HEK293 (cell line): ENCODE measurements at regions not wholly inside any gene's neighbourhood (a gene's known extent, or its start where the extent isn't known, plus 50 kb on each side); places are given as distances from the start of the nearest gene placed in this dataset.

Source experiments
- CTCF ChIA-PET: fragments of 350-600 bp; formaldehyde crosslinking; extraction: SDS; loops from one replicate; lab custom pipeline; 2021; ENCODE audit warnings: antibody characterized with exemption; lab: Yijun Ruan, JAX
- POLR2A ChIA-PET: fragments of 300-600 bp; formaldehyde crosslinking; extraction: SDS; loops from one replicate; lab custom pipeline; 2020; ENCODE audit warnings: antibody characterized with exemption, inconsistent platforms; lab: Yijun Ruan, JAX
- H3K27ac ChIP-seq: fragments of 200-500 bp; sonication (Bioruptor generic); 2 replicates; pipeline ENCODE4 v1.5.1; 2014; ENCODE audit warnings: low read depth, low read length, control low read depth, inconsistent platforms; ENCODE audit errors: extremely low read depth
- H3K36me3 ChIP-seq, 2 experiments: fragments of 200-500 bp in 1 of 2; sonication (Bioruptor generic) in 1 of 2; 1 replicate in 1 of 2; 2 replicates in 1 of 2; pipeline ENCODE4 v1.5.1; 2014 to 2017; ENCODE audit warnings: inconsistent platforms in 2 of 2, low read length in 2 of 2; ENCODE audit not compliant: control insufficient read depth in 2 of 2, insufficient read depth in 1 of 2
- H3K4me1 ChIP-seq: fragments of 200-500 bp; sonication (Bioruptor generic); 2 replicates; pipeline ENCODE4 v1.5.1; 2014; ENCODE audit warnings: mild to moderate bottlenecking, low read length, inconsistent platforms; ENCODE audit not compliant: control insufficient read depth, insufficient read depth
- H3K4me3 ChIP-seq: 2 replicates; pipeline ENCODE4 v1.5.1; 2011; ENCODE audit warnings: low read depth, mild to moderate bottlenecking, control low read depth, low read length, moderate library complexity
- H3K9me3 ChIP-seq: fragments of 200-500 bp; sonication (Bioruptor generic); 2 replicates; pipeline ENCODE4 v1.5.1; 2014; ENCODE audit warnings: low read depth, low read length, inconsistent platforms; ENCODE audit not compliant: control insufficient read depth, insufficient read depth
- GLI2 ChIP-seq: fragments of 450-650 bp; formaldehyde crosslinking; IDR thresholded peaks from 2 replicates; pipeline ENCODE4; 2017; ENCODE audit warnings: missing biosample characterization, missing genetic modification characterization, low read depth, borderline replicate concordance
- ZBTB26 ChIP-seq: fragments of 450-650 bp; formaldehyde crosslinking; optimal IDR thresholded peaks from 2 replicates; pipeline ENCODE3; 2016; ENCODE audit warnings: missing biosample characterization, mild to moderate bottlenecking, missing genetic modification characterization
- ZBTB49 ChIP-seq: fragments of 450-650 bp; formaldehyde crosslinking; IDR thresholded peaks from 2 replicates; pipeline ENCODE4 v1.5.1; 2016; ENCODE audit warnings: missing biosample characterization, missing genetic modification characterization, low read depth
- ZEB2 ChIP-seq: fragments of 450-650 bp; formaldehyde crosslinking; IDR thresholded peaks from 2 replicates; pipeline ENCODE4 v1.5.1; 2016; ENCODE audit warnings: missing biosample characterization, missing genetic modification characterization
- ZNF133 ChIP-seq: fragments of 450-650 bp; formaldehyde crosslinking; IDR thresholded peaks from 2 replicates; pipeline ENCODE4 v1.5.1; 2016; ENCODE audit warnings: missing biosample characterization, missing genetic modification characterization
- ZNF169 ChIP-seq: fragments of 450-650 bp; formaldehyde crosslinking; IDR thresholded peaks from 2 replicates; pipeline ENCODE4 v1.5.1; 2016; ENCODE audit warnings: missing biosample characterization, missing genetic modification characterization
- ZNF174 ChIP-seq: fragments of 450-650 bp; formaldehyde crosslinking; IDR thresholded peaks from 2 replicates; pipeline ENCODE4 v1.5.0; 2017; ENCODE audit warnings: missing biosample characterization, mild to moderate bottlenecking, missing genetic modification characterization
- ZNF184 ChIP-seq: fragments of 450-650 bp; IDR thresholded peaks from 2 replicates; pipeline ENCODE4 v1.5.1; 2018; ENCODE audit warnings: missing biosample characterization, mild to moderate bottlenecking, missing genetic modification characterization
- ZNF248 ChIP-seq: fragments of 450-650 bp; formaldehyde crosslinking; IDR thresholded peaks from 2 replicates; pipeline ENCODE4 v1.5.1; 2017; ENCODE audit warnings: missing biosample characterization, missing genetic modification characterization
- ZNF26 ChIP-seq: fragments of 450-650 bp; formaldehyde crosslinking; IDR thresholded peaks from 2 replicates; pipeline ENCODE4 v1.5.1; 2016; ENCODE audit warnings: missing biosample characterization, missing genetic modification characterization
- ZNF354C ChIP-seq: fragments of 450-650 bp; formaldehyde crosslinking; IDR thresholded peaks from 2 replicates; pipeline ENCODE4 v1.5.1; 2016; ENCODE audit warnings: missing biosample characterization, missing genetic modification characterization, low read depth, borderline replicate concordance
- ZNF416 ChIP-seq: fragments of 450-650 bp; formaldehyde crosslinking; IDR thresholded peaks from 2 replicates; pipeline ENCODE4 v1.5.1; 2016; ENCODE audit warnings: missing biosample characterization, missing genetic modification characterization
- ZNF501 ChIP-seq: fragments of 450-650 bp; formaldehyde crosslinking; IDR thresholded peaks from 2 replicates; pipeline ENCODE4 v1.5.1; 2016; ENCODE audit warnings: missing biosample characterization, missing genetic modification characterization
- ZNF529 ChIP-seq: fragments of 450-650 bp; formaldehyde crosslinking; IDR thresholded peaks from 2 replicates; pipeline ENCODE4 v1.5.1; 2017; ENCODE audit warnings: missing genetic modification characterization, missing biosample characterization; ENCODE audit not compliant: insufficient replicate concordance
- ZNF624 ChIP-seq: fragments of 450-650 bp; formaldehyde crosslinking; IDR thresholded peaks from 2 replicates; pipeline ENCODE4 v1.5.1; 2017; ENCODE audit warnings: missing biosample characterization, missing genetic modification characterization
- ZNF626 ChIP-seq: fragments of 450-650 bp; sonication (Bioruptor Pico); formaldehyde crosslinking; IDR thresholded peaks from 2 replicates; pipeline ENCODE4 v1.5.1; 2018; ENCODE audit warnings: missing biosample characterization, missing genetic modification characterization, inconsistent platforms
- ZNF677 ChIP-seq: fragments of 450-650 bp; IDR thresholded peaks from 2 replicates; pipeline ENCODE4 v1.5.0; 2018; ENCODE audit warnings: missing biosample characterization, mild to moderate bottlenecking, missing genetic modification characterization, moderate library complexity
- ZNF768 ChIP-seq: fragments of 450-650 bp; formaldehyde crosslinking; IDR thresholded peaks from 2 replicates; pipeline ENCODE4 v1.5.1; 2018; ENCODE audit warnings: missing biosample characterization, mild to moderate bottlenecking, missing genetic modification characterization
- ZNF777 ChIP-seq: fragments of 450-650 bp; formaldehyde crosslinking; IDR thresholded peaks from 2 replicates; pipeline ENCODE4 v1.5.1; 2017; ENCODE audit warnings: missing biosample characterization, missing genetic modification characterization, borderline replicate concordance
- ZNF785 ChIP-seq: fragments of 450-650 bp; formaldehyde crosslinking; IDR thresholded peaks from 2 replicates; pipeline ENCODE4 v1.5.1; 2016; ENCODE audit warnings: missing biosample characterization, missing genetic modification characterization
- ZNF837 ChIP-seq: fragments of 450-650 bp; formaldehyde crosslinking; IDR thresholded peaks from 2 replicates; pipeline ENCODE4 v1.5.1; 2016; ENCODE audit warnings: missing biosample characterization, missing genetic modification characterization

- Histone ChIP-seq H3K9me3 (no peaks in the 10 kb centered on the region), H3K36me3 (no peaks in the 10 kb centered on the region), H3K4me3 (no peak overlapping the region), H3K27ac (no peak overlapping the region), H3K4me1 (no peaks in the 10 kb centered on the region)
- TF ChIP-seq ZBTB26 (tag by site-specific recombination) = no peak
- no peak for TF ChIP-seq ZNF837 (tag by site-specific recombination)
- no peak for TF ChIP-seq ZNF626 (tag by site-specific recombination)
- no peak for TF ChIP-seq ZNF416
- TF ChIP-seq ZNF501 (tag by site-specific recombination) = no peak
- TF ChIP-seq ZNF133 = no peak
- TF ChIP-seq ZNF354C (tag by site-specific recombination) = no peak
- no peak for TF ChIP-seq ZNF184 (tag by site-specific recombination)
- no peak for TF ChIP-seq ZNF529 (tag by site-specific recombination)
- TF ChIP-seq ZNF768 = no peak
- no peak for TF ChIP-seq ZNF624 (tag by site-specific recombination)
- TF ChIP-seq ZNF785 (tag by site-specific recombination) = no peak
- TF ChIP-seq ZBTB49 (tag by site-specific recombination) = no peak
- TF ChIP-seq ZNF677 (tag by site-specific recombination) = no peak
- ChIA-PET POLR2A (no interaction called here), CTCF (no interaction called here)
These were observed 122.0 kb downstream of the GAS1 start for GRCh38 chr9:86825299-86825698.

- Histone ChIP-seq H3K4me3 (no peak overlapping the region), H3K9me3 (no peaks in the 10 kb centered on the region), H3K36me3 (no peaks in the 10 kb centered on the region), H3K4me1 (no peaks in the 10 kb centered on the region), H3K27ac (no peak overlapping the region)
- TF ChIP-seq ZNF174 (tag by site-specific recombination) = no peak
- 0 out of 2 replicates have a peak, but pooled peaks have one; percentile 25 for TF ChIP-seq ZNF169 (tag by site-specific recombination)
- CTCF ChIA-PET = interaction anchor here (0.6 kb wide), 1 partner anchor 1212 kb away, joined by 3 read pairs; no protein-coding TSS in a partner anchor
- POLR2A ChIA-PET = no interaction called here
These were observed 125.1 kb downstream of the GAS1 start for GRCh38 chr9:86822006-86822801.

- CTCF ChIA-PET = no interaction called here
- no peaks in the 10 kb centered on the region for H3K9me3 ChIP-seq
- no peak overlapping the region for H3K4me3 ChIP-seq
- no peaks in the 10 kb centered on the region for H3K4me1 ChIP-seq
- POLR2A ChIA-PET = no interaction called here
- no peaks in the 10 kb centered on the region for H3K36me3 ChIP-seq
- H3K27ac ChIP-seq = no peak overlapping the region
- no peak for TF ChIP-seq ZNF248 (tag by site-specific recombination)
- TF ChIP-seq GLI2 = no peak
- TF ChIP-seq ZNF26 (tag by site-specific recombination) = no peak
- TF ChIP-seq ZEB2 (tag by site-specific recombination) = no peak
- TF ChIP-seq ZNF777 = no peak
These were observed 126.1 kb downstream of the GAS1 start for GRCh38 chr9:86821006-86821845.
